Panc1 (cell line): ENCODE measurements at regions not wholly inside any gene's neighbourhood (a gene's known extent, or its start where the extent isn't known, plus 50 kb on each side); places are given as distances from the start of the nearest gene placed in this dataset.

Source experiments
- CTCF ChIP-seq: fragments of 450-650 bp; IDR thresholded peaks from 2 replicates; pipeline ENCODE4 v1.5.1; 2017; ENCODE audit warnings: mild to moderate bottlenecking
- REST ChIP-seq, 2 experiments: IDR thresholded peaks; 2 replicates each; pipeline ENCODE4 v1.6.1; 2011 to 2012; ENCODE audit warnings: low read depth in 2 of 2, control low read depth in 1 of 2, low read length in 1 of 2, mild to moderate bottlenecking in 1 of 2, moderate library complexity in 1 of 2; ENCODE audit not compliant: insufficient read depth in 1 of 2

DNA sequence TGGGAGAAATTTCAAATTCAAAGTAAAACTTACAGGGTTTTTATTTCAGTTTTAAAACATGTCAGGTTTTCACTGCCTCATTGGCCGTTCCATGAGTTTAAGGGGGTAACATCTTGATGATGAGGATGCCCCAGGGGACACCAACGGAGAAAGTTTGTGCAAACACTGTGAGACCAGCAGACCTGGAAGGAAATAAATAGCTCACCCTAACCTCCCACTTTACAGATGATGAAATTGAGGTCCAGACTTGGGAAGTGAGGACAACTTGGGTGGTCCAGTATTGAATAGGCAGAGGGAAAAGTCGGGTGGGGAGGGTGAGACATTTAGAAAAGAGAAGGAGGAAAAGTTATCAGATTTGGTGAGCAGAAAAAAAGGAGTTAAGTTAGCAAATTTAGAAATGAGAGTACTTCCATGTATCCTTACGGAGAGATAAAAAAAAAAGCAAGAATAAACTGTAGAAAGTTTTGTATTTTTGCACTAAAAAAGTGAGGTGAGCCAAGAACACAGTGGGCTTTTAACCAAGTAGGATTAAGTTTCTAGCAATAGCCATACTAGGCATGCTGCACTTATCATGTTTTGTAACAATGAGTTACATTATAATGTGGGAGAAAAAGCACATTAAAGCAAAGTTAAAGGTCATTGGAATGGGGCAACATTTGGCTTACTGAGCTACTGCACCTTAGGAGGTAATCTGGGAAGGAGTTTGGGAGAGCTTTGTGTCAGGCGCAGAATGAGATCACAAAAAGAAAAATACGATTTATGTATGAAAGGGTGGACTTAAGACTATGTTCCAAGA, 125.1 kb downstream of the GAS1 start:
- TF ChIP-seq CTCF (no peak), REST (IDR thresholded peaks at IDR 0.05; ENCODE audit: insufficient read depth in 1 of 2, low read depth in 2 of 2, low read length in 1 of 2) (no peak)
